ENCODE measurements at regions not wholly inside any gene's neighbourhood (a gene's known extent, or its start where the extent isn't known, plus 50 kb on each side); places are given as distances from the start of the nearest gene placed in this dataset.

DNA sequence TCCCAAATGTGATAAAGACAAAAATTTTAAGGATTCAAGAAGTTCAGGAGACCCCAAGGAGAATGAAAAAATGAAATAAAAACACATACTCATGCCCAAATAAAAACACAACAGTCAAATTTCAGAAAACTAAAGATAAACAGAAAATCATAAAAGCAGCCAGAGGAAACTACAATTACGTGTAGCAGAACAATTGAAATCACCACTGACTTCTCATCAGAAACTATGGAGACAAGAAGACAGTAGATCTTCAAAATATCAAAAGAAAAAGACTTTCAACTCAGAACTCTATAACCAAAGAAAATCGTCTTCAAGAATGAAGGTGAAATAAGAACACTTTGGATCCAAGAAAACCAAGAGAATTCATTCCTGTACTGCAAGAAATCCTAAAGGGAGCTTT is 54.9 kb downstream of the DIO3 start:
- no peak for DNase-seq (ENCODE audit: low spot score)
- H3K9me3 Mint-ChIP-seq: no peaks in the 10 kb centered on the region
- no peak overlapping the region for H3K27ac Mint-ChIP-seq
- H3K4me1 Mint-ChIP-seq (ENCODE audit: low read depth): no peaks in the 10 kb centered on the region
- no peaks in the 10 kb centered on the region for H3K36me3 Mint-ChIP-seq (ENCODE audit: low read depth)
- H3K4me3 Mint-ChIP-seq: no peak overlapping the region
- peaks cover 36% of the 10 kb centered on the region for H3K27me3 Mint-ChIP-seq (ENCODE audit: insufficient read depth)
- intact Hi-C loops (cut with micrococcal nuclease): no loop called here

GRCh38 chr14:101619484-101619883 is 58.2 kb downstream of the DIO3 start:
- Mint-ChIP-seq H3K9me3 (no peaks in the 10 kb centered on the region), H3K4me1 (ENCODE audit: low read depth) (no peaks in the 10 kb centered on the region), H3K27ac (no peak overlapping the region), H3K36me3 (ENCODE audit: low read depth) (no peaks in the 10 kb centered on the region), H3K27me3 (ENCODE audit: insufficient read depth) (peaks cover 24% of the 10 kb centered on the region), H3K4me3 (no peak overlapping the region)
- DNase-seq (ENCODE audit: low spot score): no peak
- intact Hi-C loops (cut with micrococcal nuclease): no loop called here

DNA sequence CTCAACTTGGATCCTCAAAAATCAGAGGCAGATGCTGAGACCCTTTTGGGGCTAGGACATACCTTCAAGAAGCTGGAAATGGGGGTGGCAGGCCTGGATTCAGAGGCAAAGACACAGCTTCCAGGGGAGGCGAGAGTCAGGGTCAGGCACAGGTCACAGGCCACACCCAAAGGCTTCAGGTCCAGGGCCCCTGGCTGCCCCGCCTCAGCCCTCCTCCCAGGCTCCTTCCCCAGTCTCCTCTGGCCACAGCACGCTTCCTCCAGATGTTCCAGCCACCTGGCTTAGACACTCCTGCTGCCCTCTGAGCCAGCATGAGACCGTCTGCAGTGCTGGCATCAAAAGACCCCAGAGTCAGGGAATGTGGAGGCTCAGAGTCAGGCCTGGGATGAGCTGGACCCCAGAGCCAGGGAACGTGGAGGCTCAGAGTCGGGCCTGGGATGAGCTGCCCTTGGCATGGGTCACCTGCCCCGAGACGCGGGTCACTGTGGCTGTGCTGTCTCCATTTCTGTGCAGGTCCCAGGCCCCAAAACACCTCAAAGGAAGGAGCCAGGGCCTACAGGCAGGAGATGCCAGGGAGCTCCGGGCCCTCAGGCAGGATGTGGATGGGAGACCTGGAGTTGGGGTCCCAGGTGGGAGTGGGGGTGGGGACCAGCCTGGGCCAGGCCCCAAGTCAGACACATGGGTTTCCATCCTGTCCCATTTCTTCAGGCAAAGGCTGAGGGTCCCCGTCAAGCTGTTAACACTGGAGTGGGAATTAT is 58.9 kb downstream of the DIO3 start:
- H3K9me3 Mint-ChIP-seq: no peaks in the 10 kb centered on the region
- intact Hi-C loops (cut with micrococcal nuclease): no loop called here
- no peaks in the 10 kb centered on the region for H3K36me3 Mint-ChIP-seq (ENCODE audit: low read depth)
- DNase-seq (ENCODE audit: low spot score): no peak
- peaks cover 17% of the 10 kb centered on the region for H3K27me3 Mint-ChIP-seq (ENCODE audit: insufficient read depth)
- no peaks in the 10 kb centered on the region for H3K4me1 Mint-ChIP-seq (ENCODE audit: low read depth)
- no peak overlapping the region for H3K27ac Mint-ChIP-seq
- H3K4me3 Mint-ChIP-seq: no peak overlapping the region

- peaks cover 12% of the 10 kb centered on the region for H3K27me3 Mint-ChIP-seq (ENCODE audit: insufficient read depth)
- no peak overlapping the region for H3K27ac Mint-ChIP-seq
- H3K4me3 Mint-ChIP-seq: no peak overlapping the region
- no peaks in the 10 kb centered on the region for H3K9me3 Mint-ChIP-seq
- no peaks in the 10 kb centered on the region for H3K36me3 Mint-ChIP-seq (ENCODE audit: low read depth)
- no peaks in the 10 kb centered on the region for H3K4me1 Mint-ChIP-seq (ENCODE audit: low read depth)
- intact Hi-C loops (cut with micrococcal nuclease): no loop called here
- DNase-seq (ENCODE audit: low spot score): no peak
Observed at GRCh38 chr14:101620821-101621785, 59.8 kb downstream of the DIO3 start.

GRCh38 chr14:101622251-101623076 is 61.2 kb downstream of the DIO3 start:
- no peak for DNase-seq (ENCODE audit: low spot score)
- H3K27me3 Mint-ChIP-seq (ENCODE audit: insufficient read depth): peaks cover 7% of the 10 kb centered on the region
- no peaks in the 10 kb centered on the region for H3K4me1 Mint-ChIP-seq (ENCODE audit: low read depth)
- H3K36me3 Mint-ChIP-seq (ENCODE audit: low read depth): no peaks in the 10 kb centered on the region
- H3K4me3 Mint-ChIP-seq: no peak overlapping the region
- no peak overlapping the region for H3K27ac Mint-ChIP-seq
- no peaks in the 10 kb centered on the region for H3K9me3 Mint-ChIP-seq
- intact Hi-C loops (cut with micrococcal nuclease): no loop called here

GRCh38 chr14:101623077-101623372 is 61.7 kb downstream of the DIO3 start:
- H3K9me3 Mint-ChIP-seq: no peaks in the 10 kb centered on the region
- H3K4me1 Mint-ChIP-seq (ENCODE audit: low read depth): no peaks in the 10 kb centered on the region
- intact Hi-C loops (cut with micrococcal nuclease): no loop called here
- peaks cover 7% of the 10 kb centered on the region for H3K27me3 Mint-ChIP-seq (ENCODE audit: insufficient read depth)
- H3K27ac Mint-ChIP-seq: no peak overlapping the region
- no peak overlapping the region for H3K4me3 Mint-ChIP-seq
- H3K36me3 Mint-ChIP-seq (ENCODE audit: low read depth): no peaks in the 10 kb centered on the region
- no peak for DNase-seq (ENCODE audit: low spot score)

- DNase-seq (ENCODE audit: low spot score): no peak
- no peaks in the 10 kb centered on the region for H3K36me3 Mint-ChIP-seq (ENCODE audit: low read depth)
- no peak overlapping the region for H3K4me3 Mint-ChIP-seq
- peaks cover 3% of the 10 kb centered on the region for H3K27me3 Mint-ChIP-seq (ENCODE audit: insufficient read depth)
- intact Hi-C loops (cut with micrococcal nuclease): no loop called here
- no peak overlapping the region for H3K27ac Mint-ChIP-seq
- no peaks in the 10 kb centered on the region for H3K9me3 Mint-ChIP-seq
- no peaks in the 10 kb centered on the region for H3K4me1 Mint-ChIP-seq (ENCODE audit: low read depth)
Observed at GRCh38 chr14:101623685-101624444, 62.6 kb downstream of the DIO3 start.

DNA sequence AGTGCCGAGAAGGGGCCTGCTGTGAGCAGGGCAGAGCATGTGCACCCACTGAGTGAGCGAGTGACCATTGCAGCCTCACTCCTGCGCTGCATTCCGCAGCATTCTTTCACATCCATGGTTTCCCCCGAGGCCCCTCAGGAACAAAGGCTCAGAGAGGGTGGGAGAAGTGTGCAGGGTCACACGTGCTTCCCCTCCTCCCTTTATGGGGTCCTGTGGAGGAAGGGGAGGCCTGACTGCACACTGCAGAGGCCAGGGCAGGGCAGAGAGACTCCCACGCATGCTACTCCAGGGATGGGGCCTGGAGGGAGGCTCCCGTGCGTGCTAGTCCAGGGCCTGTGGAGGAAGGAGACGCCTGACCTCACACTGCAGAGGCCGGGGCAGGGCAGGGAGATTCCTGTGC is 63.2 kb downstream of the DIO3 start:
- H3K27me3 Mint-ChIP-seq (ENCODE audit: insufficient read depth): peaks cover 3% of the 10 kb centered on the region
- H3K4me1 Mint-ChIP-seq (ENCODE audit: low read depth): no peaks in the 10 kb centered on the region
- no peak overlapping the region for H3K4me3 Mint-ChIP-seq
- H3K27ac Mint-ChIP-seq: no peak overlapping the region
- no peaks in the 10 kb centered on the region for H3K9me3 Mint-ChIP-seq
- H3K36me3 Mint-ChIP-seq (ENCODE audit: low read depth): no peaks in the 10 kb centered on the region
- DNase-seq (ENCODE audit: low spot score): no peak
- intact Hi-C loops (cut with micrococcal nuclease): no loop called here

- H3K9me3 Mint-ChIP-seq: no peaks in the 10 kb centered on the region
- H3K36me3 Mint-ChIP-seq (ENCODE audit: low read depth): no peaks in the 10 kb centered on the region
- intact Hi-C loops (cut with micrococcal nuclease): loop anchor here (5.0 kb wide), 2 partner anchors 963 to 1238 kb away; no protein-coding TSS in a partner anchor
- no peak for DNase-seq (ENCODE audit: low spot score)
- H3K27me3 Mint-ChIP-seq (ENCODE audit: insufficient read depth): peaks cover 3% of the 10 kb centered on the region
- no peak overlapping the region for H3K27ac Mint-ChIP-seq
- H3K4me1 Mint-ChIP-seq (ENCODE audit: low read depth): no peaks in the 10 kb centered on the region
- no peak overlapping the region for H3K4me3 Mint-ChIP-seq
Observed at GRCh38 chr14:101625336-101626097, 64.2 kb downstream of the DIO3 start.

DNA sequence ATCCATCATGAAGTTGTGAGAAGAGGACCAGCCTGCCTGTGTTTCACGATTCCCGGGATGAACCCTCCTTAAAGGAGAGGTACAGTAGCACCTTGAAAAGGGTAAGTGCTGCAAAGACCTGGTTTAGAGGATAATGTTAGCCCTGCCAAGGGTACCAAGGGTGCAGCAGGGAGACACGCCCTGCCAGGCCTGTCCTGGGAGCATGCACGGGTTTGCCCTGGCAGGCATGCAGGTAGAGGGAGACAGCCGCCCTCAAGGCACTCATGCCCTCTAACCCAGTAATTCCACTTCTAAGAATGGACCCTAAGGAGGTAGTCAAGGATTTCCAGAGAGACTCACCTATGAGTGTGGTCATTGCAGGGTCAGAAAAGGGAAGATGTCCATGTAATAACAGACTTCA is 65.0 kb downstream of the DIO3 start:
- peaks cover 3% of the 10 kb centered on the region for H3K27me3 Mint-ChIP-seq (ENCODE audit: insufficient read depth)
- H3K27ac Mint-ChIP-seq: no peak overlapping the region
- H3K4me3 Mint-ChIP-seq: no peak overlapping the region
- H3K9me3 Mint-ChIP-seq: no peaks in the 10 kb centered on the region
- no peaks in the 10 kb centered on the region for H3K36me3 Mint-ChIP-seq (ENCODE audit: low read depth)
- no peak for DNase-seq (ENCODE audit: low spot score)
- H3K4me1 Mint-ChIP-seq (ENCODE audit: low read depth): no peaks in the 10 kb centered on the region
- intact Hi-C loops (cut with micrococcal nuclease): loop anchor here (5.0 kb wide), 2 partner anchors 964 to 1239 kb away; no protein-coding TSS in a partner anchor

DNA sequence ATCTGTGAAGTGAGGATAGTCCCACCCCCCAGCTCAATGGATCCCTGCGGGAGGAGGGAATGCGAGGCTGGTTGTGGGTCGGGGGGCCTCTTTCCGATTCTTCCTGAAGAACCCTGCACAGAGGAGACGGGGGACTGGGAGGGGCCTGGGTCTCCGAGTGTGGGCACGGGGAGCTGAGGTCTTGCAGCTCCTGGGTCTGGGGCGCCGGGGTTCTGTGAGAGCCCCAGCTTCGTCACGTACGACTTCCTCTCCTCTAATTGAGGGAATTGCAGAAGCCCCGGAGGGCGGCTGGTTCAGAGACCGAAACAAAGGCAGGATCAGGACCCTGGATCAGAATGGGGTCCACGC is 66.6 kb downstream of the DIO3 start:
- no peak overlapping the region for H3K4me3 Mint-ChIP-seq
- H3K9me3 Mint-ChIP-seq: no peaks in the 10 kb centered on the region
- intact Hi-C loops (cut with micrococcal nuclease): loop anchor here (5.0 kb wide), 2 partner anchors 966 to 1241 kb away; no protein-coding TSS in a partner anchor

More for the DNA sequence above, 66.6 kb downstream of the DIO3 start:
- H3K27ac Mint-ChIP-seq: no peak overlapping the region
- H3K4me1 Mint-ChIP-seq (ENCODE audit: low read depth): no peaks in the 10 kb centered on the region
- H3K27me3 Mint-ChIP-seq (ENCODE audit: insufficient read depth): peaks cover 7% of the 10 kb centered on the region
- H3K36me3 Mint-ChIP-seq (ENCODE audit: low read depth): no peaks in the 10 kb centered on the region
- no peak for DNase-seq (ENCODE audit: low spot score)
